ENCODE measurements at regions not wholly inside any gene's neighbourhood (a gene's known extent, or its start where the extent isn't known, plus 50 kb on each side); places are given as distances from the start of the nearest gene placed in this dataset.

GRCh38 chr2:234425639-234426603 is 71.0 kb downstream of the ARL4C start:
- Histone ChIP-seq H3K4me1 (ENCODE audit: control insufficient read depth, insufficient read depth, low read length, poor library complexity, severe bottlenecking) (peaks cover 18% of the 10 kb centered on the region), H3K27ac (ENCODE audit: low read depth, low read length, severe bottlenecking) (peak overlapping the region; percentile 92), H3K4me3 (ENCODE audit: extremely low read depth, insufficient read depth, low read length, poor library complexity, severe bottlenecking) (no peak overlapping the region), H3K9me3 (ENCODE audit: control insufficient read depth, low read length) (no peaks in the 10 kb centered on the region), H3K36me3 (ENCODE audit: control insufficient read depth, insufficient read depth, low read length) (no peaks in the 10 kb centered on the region)
- 85 to 90% methylated on average over 5 to 6 of the region's 8 CpGs for WGBS, 2 experiments (ENCODE audit: insufficient coverage in 2 of 2)

GRCh38 chr2:234423884-234424283 is 73.0 kb downstream of the ARL4C start:
- Histone ChIP-seq H3K4me1 (ENCODE audit: control insufficient read depth, insufficient read depth, low read length, poor library complexity, severe bottlenecking) (peaks cover 12% of the 10 kb centered on the region), H3K4me3 (ENCODE audit: extremely low read depth, insufficient read depth, low read length, poor library complexity, severe bottlenecking) (no peak overlapping the region), H3K9me3 (ENCODE audit: control insufficient read depth, low read length) (no peaks in the 10 kb centered on the region), H3K27ac (ENCODE audit: low read depth, low read length, severe bottlenecking) (no peak overlapping the region), H3K36me3 (ENCODE audit: control insufficient read depth, insufficient read depth, low read length) (no peaks in the 10 kb centered on the region)
- 60% methylated on average over 1 of the region's 4 CpGs; no CpG with 5 or more reads in 1 of the 2 experiments for whole genome bisulfite sequencing, 2 experiments (ENCODE audit: insufficient coverage in 2 of 2)

- Histone ChIP-seq H3K36me3 (ENCODE audit: control insufficient read depth, insufficient read depth, low read length) (no peaks in the 10 kb centered on the region), H3K4me1 (ENCODE audit: control insufficient read depth, insufficient read depth, low read length, poor library complexity, severe bottlenecking) (peaks cover 12% of the 10 kb centered on the region), H3K9me3 (ENCODE audit: control insufficient read depth, low read length) (no peaks in the 10 kb centered on the region), H3K27ac (ENCODE audit: low read depth, low read length, severe bottlenecking) (no peak overlapping the region), H3K4me3 (ENCODE audit: extremely low read depth, insufficient read depth, low read length, poor library complexity, severe bottlenecking) (no peak overlapping the region)
- 88 to 95% methylated on average over 4 of the region's 8 CpGs for WGBS, 2 experiments (ENCODE audit: insufficient coverage in 2 of 2)
Observed at GRCh38 chr2:234422981-234423431, 73.9 kb downstream of the ARL4C start.

GRCh38 chr2:234422273-234422732 is 74.6 kb downstream of the ARL4C start:
- no peaks in the 10 kb centered on the region for H3K36me3 ChIP-seq (ENCODE audit: control insufficient read depth, insufficient read depth, low read length)
- WGBS, 2 experiments (ENCODE audit: insufficient coverage in 2 of 2), result 92 to 93% methylated on average over 2 to 3 of the region's 4 CpGs
- H3K27ac ChIP-seq (ENCODE audit: low read depth, low read length, severe bottlenecking), result no peak overlapping the region
- H3K9me3 ChIP-seq (ENCODE audit: control insufficient read depth, low read length), result no peaks in the 10 kb centered on the region
- peaks cover 12% of the 10 kb centered on the region for H3K4me1 ChIP-seq (ENCODE audit: control insufficient read depth, insufficient read depth, low read length, poor library complexity, severe bottlenecking)
- no peak overlapping the region for H3K4me3 ChIP-seq (ENCODE audit: extremely low read depth, insufficient read depth, low read length, poor library complexity, severe bottlenecking)

- peaks cover 5% of the 10 kb centered on the region for H3K4me1 ChIP-seq (ENCODE audit: control insufficient read depth, insufficient read depth, low read length, poor library complexity, severe bottlenecking)
- WGBS, 2 experiments (ENCODE audit: insufficient coverage in 2 of 2), result 40 to 71% methylated on average over 1 of the region's 2 CpGs
- H3K36me3 ChIP-seq (ENCODE audit: control insufficient read depth, insufficient read depth, low read length), result no peaks in the 10 kb centered on the region
- no peak overlapping the region for H3K4me3 ChIP-seq (ENCODE audit: extremely low read depth, insufficient read depth, low read length, poor library complexity, severe bottlenecking)
- no peaks in the 10 kb centered on the region for H3K9me3 ChIP-seq (ENCODE audit: control insufficient read depth, low read length)
- no peak overlapping the region for H3K27ac ChIP-seq (ENCODE audit: low read depth, low read length, severe bottlenecking)
Observed at GRCh38 chr2:234420408-234420807, 76.5 kb downstream of the ARL4C start.

- Histone ChIP-seq H3K9me3 (ENCODE audit: control insufficient read depth, low read length) (no peaks in the 10 kb centered on the region), H3K27ac (ENCODE audit: low read depth, low read length, severe bottlenecking) (no peak overlapping the region), H3K4me3 (ENCODE audit: extremely low read depth, insufficient read depth, low read length, poor library complexity, severe bottlenecking) (no peak overlapping the region), H3K4me1 (ENCODE audit: control insufficient read depth, insufficient read depth, low read length, poor library complexity, severe bottlenecking) (peaks cover 5% of the 10 kb centered on the region), H3K36me3 (ENCODE audit: control insufficient read depth, insufficient read depth, low read length) (no peaks in the 10 kb centered on the region)
- WGBS, 2 experiments (ENCODE audit: insufficient coverage in 2 of 2), result 91 to 94% methylated on average over 4 of the region's 5 CpGs
Observed at GRCh38 chr2:234419726-234420125, 77.2 kb downstream of the ARL4C start.

- Histone ChIP-seq H3K9me3 (ENCODE audit: control insufficient read depth, low read length) (no peaks in the 10 kb centered on the region), H3K4me3 (ENCODE audit: extremely low read depth, insufficient read depth, low read length, poor library complexity, severe bottlenecking) (no peak overlapping the region), H3K27ac (ENCODE audit: low read depth, low read length, severe bottlenecking) (no peak overlapping the region), H3K4me1 (ENCODE audit: control insufficient read depth, insufficient read depth, low read length, poor library complexity, severe bottlenecking) (peaks cover 10% of the 10 kb centered on the region), H3K36me3 (ENCODE audit: control insufficient read depth, insufficient read depth, low read length) (no peaks in the 10 kb centered on the region)
- 91 to 95% methylated on average over 4 of the region's 4 CpGs for WGBS, 2 experiments (ENCODE audit: insufficient coverage in 2 of 2)
Observed at GRCh38 chr2:234415706-234416105, 81.2 kb downstream of the ARL4C start.

GRCh38 chr2:234414596-234414995 is 82.3 kb downstream of the ARL4C start:
- H3K4me1 ChIP-seq (ENCODE audit: control insufficient read depth, insufficient read depth, low read length, poor library complexity, severe bottlenecking), result peaks cover 20% of the 10 kb centered on the region
- H3K9me3 ChIP-seq (ENCODE audit: control insufficient read depth, low read length), result no peaks in the 10 kb centered on the region
- H3K27ac ChIP-seq (ENCODE audit: low read depth, low read length, severe bottlenecking), result no peak overlapping the region
- 87 to 95% methylated on average over 3 to 6 of the region's 6 CpGs for WGBS, 2 experiments (ENCODE audit: insufficient coverage in 2 of 2)
- H3K4me3 ChIP-seq (ENCODE audit: extremely low read depth, insufficient read depth, low read length, poor library complexity, severe bottlenecking), result no peak overlapping the region
- H3K36me3 ChIP-seq (ENCODE audit: control insufficient read depth, insufficient read depth, low read length), result no peaks in the 10 kb centered on the region

GRCh38 chr2:234412726-234413125 is 84.2 kb downstream of the ARL4C start:
- H3K9me3 ChIP-seq (ENCODE audit: control insufficient read depth, low read length), result no peaks in the 10 kb centered on the region
- no peak overlapping the region for H3K27ac ChIP-seq (ENCODE audit: low read depth, low read length, severe bottlenecking)
- peaks cover 20% of the 10 kb centered on the region for H3K4me1 ChIP-seq (ENCODE audit: control insufficient read depth, insufficient read depth, low read length, poor library complexity, severe bottlenecking)
- WGBS, 2 experiments (ENCODE audit: insufficient coverage in 2 of 2), result 94 to 97% methylated on average over 6 to 7 of the region's 7 CpGs
- no peak overlapping the region for H3K4me3 ChIP-seq (ENCODE audit: extremely low read depth, insufficient read depth, low read length, poor library complexity, severe bottlenecking)
- H3K36me3 ChIP-seq (ENCODE audit: control insufficient read depth, insufficient read depth, low read length), result no peaks in the 10 kb centered on the region

- 91 to 93% methylated on average over 3 to 4 of the region's 4 CpGs for WGBS, 2 experiments (ENCODE audit: insufficient coverage in 2 of 2)
- Histone ChIP-seq H3K4me3 (ENCODE audit: extremely low read depth, insufficient read depth, low read length, poor library complexity, severe bottlenecking) (no peak overlapping the region), H3K36me3 (ENCODE audit: control insufficient read depth, insufficient read depth, low read length) (no peaks in the 10 kb centered on the region), H3K9me3 (ENCODE audit: control insufficient read depth, low read length) (no peaks in the 10 kb centered on the region), H3K27ac (ENCODE audit: low read depth, low read length, severe bottlenecking) (no peak overlapping the region), H3K4me1 (ENCODE audit: control insufficient read depth, insufficient read depth, low read length, poor library complexity, severe bottlenecking) (peaks cover 20% of the 10 kb centered on the region)
Observed at GRCh38 chr2:234411793-234412192, 85.1 kb downstream of the ARL4C start.

GRCh38 chr2:234410526-234410925 is 86.4 kb downstream of the ARL4C start:
- H3K4me3 ChIP-seq (ENCODE audit: extremely low read depth, insufficient read depth, low read length, poor library complexity, severe bottlenecking), result no peak overlapping the region
- H3K9me3 ChIP-seq (ENCODE audit: control insufficient read depth, low read length), result no peaks in the 10 kb centered on the region
- H3K4me1 ChIP-seq (ENCODE audit: control insufficient read depth, insufficient read depth, low read length, poor library complexity, severe bottlenecking), result peaks cover 20% of the 10 kb centered on the region
- peak overlapping the region; percentile 85 for H3K27ac ChIP-seq (ENCODE audit: low read depth, low read length, severe bottlenecking)
- H3K36me3 ChIP-seq (ENCODE audit: control insufficient read depth, insufficient read depth, low read length), result no peaks in the 10 kb centered on the region
- 40% methylated on average over 1 to 5 of the region's 5 CpGs for WGBS, 2 experiments (ENCODE audit: insufficient coverage in 2 of 2)
